Fibroblast of lung (primary cell): ENCODE measurements at regions not wholly inside any gene's neighbourhood (a gene's known extent, or its start where the extent isn't known, plus 50 kb on each side); places are given as distances from the start of the nearest gene placed in this dataset.

ENCODE experiments used
- CTCF ChIP-seq, 2 donors: IDR thresholded peaks in 1 of 2; conservative IDR thresholded peaks in 1 of 2; 1 replicate in 1 of 2; 2 replicates in 1 of 2; pipeline ENCODE4 v1.5.1; 2011 to 2012; ENCODE audit warnings: low read length in 2 of 2, control low read depth in 1 of 2, inconsistent platforms in 1 of 2, low read depth in 1 of 2, mild to moderate bottlenecking in 1 of 2
- EZH2 ChIP-seq: IDR thresholded peaks from 2 replicates; pipeline ENCODE4 v1.5.1; 2012; ENCODE audit warnings: low read length, control low read depth, mild to moderate bottlenecking; ENCODE audit errors: missing control alignments

- no peak for TF ChIP-seq CTCF (conservative IDR thresholded peaks at IDR 0.05 in 1 of 2, IDR thresholded peaks at IDR 0.05 in 1 of 2; ENCODE audit: low read depth in 1 of 2, low read length in 2 of 2)
- no peak for TF ChIP-seq EZH2
Measured at GRCh38 chr4:99716996-99717395, 59.4 kb upstream of the C4orf54 start.
